B cell (primary cell): ENCODE measurements at regions not wholly inside any gene's neighbourhood (a gene's known extent, or its start where the extent isn't known, plus 50 kb on each side); places are given as distances from the start of the nearest gene placed in this dataset.
"Not testable (repeated sequence)": the region's sequence is repeated elsewhere in the genome, so short reads cannot be mapped to it uniquely, and the experiment has no call there.

ENCODE experiments used
- ATAC-seq: fragments of 200-7000 bp; cut with Tn5 transposase; one replicate; pipeline ENCODE4 v1.10.0; 2021; ENCODE audit warnings: low read depth, mild to moderate bottlenecking, moderate number of reproducible peaks, moderate library complexity
- CTCF ChIA-PET: fragments of 350-600 bp; sonication (Branson Sonifier 250); formaldehyde crosslinking; loops from one replicate; lab custom pipeline; 2021; ENCODE audit warnings: antibody characterized with exemption, inconsistent platforms; lab: Charles Lee
- POLR2A ChIA-PET: fragments of 350-600 bp; sonication (Branson Sonifier 250); formaldehyde crosslinking; loops from one replicate; lab custom pipeline; 2021; ENCODE audit warnings: antibody characterized with exemption; lab: Charles Lee
- DNase-seq: peaks from one replicate; pipeline ENCODE4 v3.0.0; 2013
- H2AFZ ChIP-seq: 2 replicates; pipeline ENCODE4 v1.6.1; 2012; ENCODE audit warnings: mild to moderate bottlenecking, low read depth, low read length; ENCODE audit not compliant: insufficient read depth, poor library complexity, severe bottlenecking
- H3K27ac ChIP-seq, 2 donors: 1 replicate in 1 of 2; 2 replicates in 1 of 2; pipeline ENCODE4 v1.5.1; 2012 to 2013; ENCODE audit warnings: low read length in 2 of 2, mild to moderate bottlenecking in 2 of 2, moderate library complexity in 1 of 2
- H3K27me3 ChIP-seq, 4 experiments: fragments of 200-600 bp in 1 of 4; sonication (generic) in 1 of 4; replicated peaks in 1 of 4; 1 replicate in 2 of 4; 2 replicates in 2 of 4; pipeline versions ENCODE4 v1.6.1 to v1.7.0; 2013 to 2016; ENCODE audit warnings: low read length in 3 of 4, mild to moderate bottlenecking in 2 of 4, mixed read lengths in 1 of 4, moderate library complexity in 1 of 4; ENCODE audit not compliant: insufficient read depth in 4 of 4, control insufficient read depth in 3 of 4; ENCODE audit errors: control extremely low read depth in 1 of 4
- H3K36me3 ChIP-seq, 2 experiments: replicated peaks in 1 of 2; 1 replicate in 1 of 2; 2 replicates in 1 of 2; pipeline versions ENCODE4 v1.6.1 to v1.7.1; 2013; ENCODE audit warnings: low read length in 1 of 2; ENCODE audit not compliant: insufficient read depth in 2 of 2, control insufficient read depth in 1 of 2; ENCODE audit errors: control extremely low read depth in 1 of 2, extremely low read depth in 1 of 2
- H3K4me1 ChIP-seq, 2 donors: fragments of 200-600 bp in 1 of 2; sonication (generic) in 1 of 2; 1 replicate in 1 of 2; 2 replicates in 1 of 2; pipeline versions ENCODE4 v1.5.1 to v1.6.1; 2013 to 2017; ENCODE audit warnings: low read length in 2 of 2; ENCODE audit not compliant: control insufficient read depth in 2 of 2, insufficient read depth in 2 of 2
- H3K4me2 ChIP-seq: replicated peaks from 2 replicates; pipeline ENCODE3; 2012; ENCODE audit warnings: mild to moderate bottlenecking, low read depth, low read length; ENCODE audit not compliant: poor library complexity, severe bottlenecking
- H3K4me3 ChIP-seq, 5 experiments: fragments of 200-600 bp in 1 of 5; sonication (generic) in 1 of 5; 1 replicate in 3 of 5; 2 replicates in 2 of 5; pipeline versions ENCODE4 v1.5.1 to v1.7.0; 2011 to 2016; ENCODE audit warnings: low read length in 4 of 5, mild to moderate bottlenecking in 4 of 5, low read depth in 2 of 5, control low read depth in 1 of 5, moderate library complexity in 1 of 5; ENCODE audit not compliant: insufficient read depth in 1 of 5; ENCODE audit errors: control extremely low read depth in 1 of 5, extremely low read depth in 1 of 5
- H3K79me2 ChIP-seq: fragments of 200-600 bp; sonication (generic); one replicate; pipeline ENCODE4 v1.6.0; 2016; ENCODE audit warnings: low read length; ENCODE audit not compliant: control insufficient read depth, insufficient read depth
- H3K9ac ChIP-seq: fragments of 200-600 bp; sonication (generic); 2 replicates; pipeline ENCODE4 v1.6.1; 2017; ENCODE audit warnings: mild to moderate bottlenecking, low read length, moderate library complexity
- H3K9me3 ChIP-seq, 3 donors: one replicate each; pipeline versions ENCODE4 v1.6.1 to v1.7.1; 2013; ENCODE audit warnings: low read length in 2 of 3; ENCODE audit not compliant: control insufficient read depth in 2 of 3, insufficient read depth in 1 of 3; ENCODE audit errors: control extremely low read depth in 1 of 3
- H4K20me1 ChIP-seq: 2 replicates; pipeline ENCODE4 v1.6.0; 2012; ENCODE audit warnings: mild to moderate bottlenecking, low read length; ENCODE audit not compliant: insufficient read depth, control insufficient read depth, poor library complexity, severe bottlenecking
- H3K27ac Mint-ChIP-seq: one replicate; pipeline ENCODE4 v1.8.0; 2021; ENCODE audit warnings: mixed read lengths
- H3K27me3 Mint-ChIP-seq: one replicate; pipeline ENCODE4 v1.8.0; 2021; ENCODE audit warnings: mixed read lengths
- H3K4me1 Mint-ChIP-seq: one replicate; pipeline ENCODE4 v1.8.0; 2021; ENCODE audit warnings: mixed read lengths
- H3K4me3 Mint-ChIP-seq: one replicate; pipeline ENCODE4 v1.8.0; 2021; ENCODE audit warnings: mixed read lengths
- H3K9me3 Mint-ChIP-seq: one replicate; pipeline ENCODE4 v1.8.0; 2022; ENCODE audit warnings: mixed read lengths; ENCODE audit not compliant: insufficient read depth
- CTCF ChIP-seq: fragments of 200-600 bp; IDR thresholded peaks from one replicate; pipeline ENCODE4 v1.8.0; 2022; ENCODE audit warnings: antibody characterized with exemption, mild to moderate bottlenecking
- EZH2 ChIP-seq: IDR thresholded peaks from 2 replicates; pipeline ENCODE4 v1.6.1; 2012; ENCODE audit warnings: borderline replicate concordance, low read depth, mild to moderate bottlenecking, moderate library complexity, low read length; ENCODE audit not compliant: insufficient read depth, poor library complexity, severe bottlenecking
- WGBS: methylation state at CpG from one replicate; pipeline ENCODE4 v1.1.5; 2013; ENCODE audit warnings: missing lambda C conversion rate; ENCODE audit not compliant: insufficient coverage; 5-methylcytosine and 5-hydroxymethylcytosine counted together
- intact Hi-C: fragments of 100-400 bp; cut with micrococcal nuclease; formaldehyde crosslinking; loops from one replicate; pipeline ENCODE4 v1.10.0; 2022

GRCh38 chr9:106025453-106025852 is 331.1 kb downstream of the TMEM38B start:
- DNase-seq, result no peak
- no peaks in the 10 kb centered on the region for H4K20me1 ChIP-seq
- intact Hi-C loops, result no loop called here
- no peak overlapping the region for H3K27ac ChIP-seq
- no peak for ATAC-seq
- Mint-ChIP-seq H3K27ac (no peak overlapping the region), H3K9me3 (peaks cover 1% of the 10 kb centered on the region), H3K4me1 (no peaks in the 10 kb centered on the region), H3K4me3 (no peak overlapping the region), H3K27me3 (peaks cover 7% of the 10 kb centered on the region)
- H3K79me2 ChIP-seq, result no peaks in the 10 kb centered on the region
- TF ChIP-seq CTCF (no peak), EZH2 (no peak)
- H3K4me2 ChIP-seq, result no peak overlapping the region
- H3K4me1 ChIP-seq, result no peaks in the 10 kb centered on the region
- peaks cover 0 to 2% (median 0%) of the 10 kb centered on the region in 3 donors for H3K9me3 ChIP-seq
- CTCF ChIA-PET, result no interaction called here
- WGBS, result 52% methylated on average over 2 of the region's 4 CpGs
- H3K9ac ChIP-seq, result no peak overlapping the region
- H3K27me3 ChIP-seq, result no peaks in the 10 kb centered on the region
- no peak overlapping the region for H2AFZ ChIP-seq
- POLR2A ChIA-PET, result no interaction called here
- no peaks in the 10 kb centered on the region for H3K36me3 ChIP-seq
- H3K4me3 ChIP-seq, result no peak overlapping the region

- WGBS, result no CpG with 5 or more reads among the region's 3 CpGs
- H3K9me3 ChIP-seq, POLR2A ChIA-PET, intact Hi-C loops, H3K36me3 ChIP-seq, H3K27ac Mint-ChIP-seq, H3K27me3 Mint-ChIP-seq, H4K20me1 ChIP-seq, DNase-seq, H3K9ac ChIP-seq, H3K27ac ChIP-seq, CTCF ChIA-PET, H3K4me3 Mint-ChIP-seq, H2AFZ ChIP-seq, H3K9me3 Mint-ChIP-seq, H3K4me1 Mint-ChIP-seq, H3K4me2 ChIP-seq, ATAC-seq, H3K27me3 ChIP-seq, H3K4me1 ChIP-seq, H3K79me2 ChIP-seq, H3K4me3 ChIP-seq: not testable (repeated sequence)
These were observed 335.8 kb downstream of the TMEM38B start for GRCh38 chr9:106030146-106030545.
